ENCODE measurements at regions not wholly inside any gene's neighbourhood (a gene's known extent, or its start where the extent isn't known, plus 50 kb on each side); places are given as distances from the start of the nearest gene placed in this dataset.
"Not testable (repeated sequence)": the region's sequence is repeated elsewhere in the genome, so short reads cannot be mapped to it uniquely, and the experiment has no call there.

DNA sequence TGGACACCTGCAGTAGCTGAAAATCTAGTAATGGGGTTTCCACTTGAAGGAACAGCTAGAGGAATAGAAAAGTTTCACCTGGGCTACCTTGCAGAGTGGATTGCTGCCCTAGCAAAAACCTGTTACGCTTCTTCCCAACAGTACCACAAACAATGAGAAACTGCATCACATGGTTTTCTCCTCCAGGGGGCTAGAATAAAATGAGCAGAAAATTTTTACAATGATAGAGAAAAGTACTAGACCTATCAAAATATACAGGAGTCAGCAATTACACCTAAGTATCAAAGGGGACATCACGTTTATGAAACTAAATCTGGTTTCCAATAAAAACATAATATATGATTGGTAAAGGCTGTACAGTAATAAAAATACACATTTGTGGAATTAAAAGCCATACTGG is 423.1 kb upstream of the PITX2 start:
- DNase-seq: no peak

DNA sequence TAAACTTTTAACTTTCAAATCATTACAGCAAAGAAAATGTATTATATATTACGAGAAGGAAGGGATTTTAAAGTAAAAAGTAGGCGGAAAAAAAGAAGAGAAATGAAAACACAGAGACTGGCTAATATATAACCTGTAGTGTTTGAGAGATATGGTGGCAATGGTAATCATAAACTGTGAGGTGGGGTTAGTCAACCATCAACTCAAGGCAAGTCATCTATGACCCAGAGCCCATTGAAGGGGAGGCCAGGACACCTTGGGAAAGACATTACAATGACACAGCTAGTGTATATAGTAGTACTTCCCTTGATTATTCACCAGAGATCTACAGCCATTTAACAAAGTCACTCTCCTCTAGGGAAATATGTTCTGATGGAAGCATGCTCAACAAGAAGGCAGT is 423.9 kb upstream of the PITX2 start:
- no peak for DNase-seq

DNA sequence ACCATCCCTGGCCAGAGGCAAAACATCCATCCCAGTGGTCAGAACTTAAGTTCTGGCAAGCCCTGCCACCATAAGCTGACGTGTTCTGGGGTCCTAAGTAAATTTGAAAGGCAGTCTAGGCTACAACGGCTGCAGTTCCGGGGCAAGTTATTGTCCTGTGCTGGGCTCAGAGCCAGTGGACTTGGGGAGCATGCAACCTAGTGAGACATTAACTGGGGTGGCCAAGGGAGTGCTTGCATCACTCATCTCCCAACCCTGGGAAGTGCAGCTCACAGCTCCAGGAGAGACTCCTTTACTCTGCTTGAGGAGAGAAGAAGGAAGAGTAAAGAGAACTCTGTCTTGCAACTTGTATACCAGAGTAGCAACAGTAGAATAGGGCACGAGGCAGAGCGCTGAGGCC is 425.4 kb upstream of the PITX2 start:
- no peak for DNase-seq

DNA sequence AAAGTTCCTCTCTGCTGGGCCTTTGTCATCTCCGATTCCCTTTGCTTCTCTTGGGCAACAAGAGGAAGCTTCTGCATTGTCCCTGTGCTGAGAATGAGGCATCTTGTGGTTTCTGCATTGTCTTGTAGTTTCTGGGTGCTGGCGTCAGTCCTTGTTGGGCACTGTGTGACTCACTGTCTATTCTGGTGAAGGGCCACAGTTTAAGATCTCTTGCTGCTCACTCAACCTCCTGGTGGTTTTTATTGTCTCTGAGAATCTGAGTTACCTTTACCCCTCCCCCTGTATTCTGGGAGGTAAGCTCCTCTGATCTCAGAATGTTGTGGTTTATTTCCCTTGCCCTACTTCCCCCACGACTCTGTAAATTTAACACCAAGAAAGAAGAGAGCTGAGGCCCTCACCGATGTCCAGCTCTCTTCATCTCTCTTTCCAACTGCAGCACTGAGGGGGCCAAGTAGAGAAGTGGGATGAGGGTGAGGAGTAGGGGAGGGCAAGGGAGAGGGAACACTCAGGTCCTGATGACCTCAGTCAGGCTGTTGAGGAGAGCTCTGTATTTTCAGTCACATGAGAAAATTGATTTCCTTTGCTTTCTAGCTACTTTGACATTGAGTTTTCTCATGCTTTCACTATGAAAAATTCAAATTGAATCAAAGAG is 441.6 kb upstream of the PITX2 start:
- no peak for DNase-seq

DNA sequence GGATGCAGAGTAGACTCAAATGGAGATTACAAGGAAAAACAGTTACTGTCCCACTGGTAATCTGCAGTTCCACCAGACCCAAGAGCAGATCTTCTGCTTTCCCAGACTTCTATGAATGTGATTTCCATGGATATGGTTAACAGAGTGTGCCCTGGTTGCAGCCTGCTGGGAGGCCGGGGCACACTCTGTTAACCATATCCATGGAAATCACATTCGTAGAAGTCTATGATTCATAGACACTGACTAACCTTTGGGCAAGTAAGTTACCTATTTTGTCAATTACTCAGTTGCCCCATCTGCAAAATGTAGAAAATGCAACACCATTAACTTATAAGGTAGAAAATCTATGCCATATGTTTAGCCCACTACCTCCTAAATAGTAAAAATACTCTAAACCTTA is 443.1 kb upstream of the PITX2 start:
- no peak for DNase-seq

DNA sequence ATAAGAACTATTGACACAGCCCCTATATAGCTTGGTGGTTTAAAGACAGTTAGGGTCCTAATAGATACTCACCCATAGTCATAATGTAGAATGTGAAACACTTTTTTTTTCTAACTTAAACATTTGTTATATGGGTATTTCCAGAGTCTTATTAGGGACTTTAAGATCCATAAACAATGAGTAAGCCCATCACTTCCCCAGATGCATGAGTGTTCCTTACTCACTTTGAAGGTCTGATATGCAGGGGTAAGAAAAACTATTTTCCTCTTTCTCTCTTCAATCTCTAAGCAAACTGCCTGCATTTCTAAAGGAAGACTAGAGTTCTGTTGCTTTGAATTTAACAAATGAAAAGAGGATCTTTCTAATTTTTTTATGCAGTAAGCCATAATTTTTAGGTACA is 443.6 kb upstream of the PITX2 start:
- DNase-seq: no peak

DNA sequence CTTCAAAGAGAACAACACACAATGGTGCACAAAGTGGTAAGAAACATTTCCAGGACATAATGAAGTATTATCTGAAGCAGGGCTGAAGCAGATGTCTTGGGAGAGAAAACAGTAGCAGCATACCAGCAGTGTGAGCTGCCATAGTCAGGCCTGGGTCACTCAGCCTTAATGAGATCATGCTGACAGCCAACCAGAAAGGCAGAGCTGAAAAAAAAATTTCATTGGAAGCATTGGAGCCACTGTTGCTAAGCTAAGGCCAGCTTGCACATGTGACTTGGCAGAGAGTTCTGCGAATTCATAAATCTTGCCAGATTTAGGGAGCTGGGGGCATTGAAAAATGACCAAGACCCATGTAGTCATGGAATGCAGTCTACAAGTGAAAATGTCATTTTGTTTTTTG is 444.0 kb upstream of the PITX2 start:
- no peak for DNase-seq

DNA sequence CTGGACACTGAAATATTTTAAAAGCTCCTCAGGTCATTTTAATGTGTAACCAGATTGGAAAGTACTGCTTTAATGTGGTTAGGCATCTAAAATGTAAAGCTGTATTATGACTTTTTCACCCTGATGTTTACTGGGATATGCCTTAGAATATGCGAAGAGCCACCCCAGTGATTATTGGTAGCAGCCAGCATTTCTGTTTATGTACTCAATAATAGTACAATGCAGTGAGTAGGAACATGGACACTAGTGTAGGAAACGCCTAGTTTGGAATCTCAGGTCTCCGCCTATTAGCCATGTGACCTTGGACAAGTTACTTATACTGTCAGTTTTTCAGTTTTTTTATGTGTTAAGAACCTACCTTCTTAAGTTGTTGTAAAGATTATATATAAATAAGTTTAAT is 446.0 kb upstream of the PITX2 start:
- DNase-seq: no peak

DNA sequence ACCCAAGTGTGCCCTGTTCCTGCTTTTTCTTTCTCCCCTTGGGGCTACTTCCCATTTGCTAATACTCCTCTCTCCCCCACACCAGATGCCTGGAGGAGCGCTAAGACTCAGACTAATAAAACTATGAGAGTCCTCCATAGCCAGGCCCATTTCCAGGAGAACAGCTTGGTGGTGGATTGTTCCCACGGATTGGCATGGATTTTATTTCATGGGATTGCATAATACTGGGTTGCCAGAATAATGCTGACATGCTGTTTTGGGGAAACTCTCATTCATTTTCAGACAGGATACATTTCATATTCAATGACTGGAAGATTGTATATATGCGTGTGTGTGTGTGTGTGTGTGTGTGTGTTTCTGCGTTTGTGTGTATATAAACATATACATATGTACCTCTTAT is 447.5 kb upstream of the PITX2 start:
- no peak for DNase-seq

DNA sequence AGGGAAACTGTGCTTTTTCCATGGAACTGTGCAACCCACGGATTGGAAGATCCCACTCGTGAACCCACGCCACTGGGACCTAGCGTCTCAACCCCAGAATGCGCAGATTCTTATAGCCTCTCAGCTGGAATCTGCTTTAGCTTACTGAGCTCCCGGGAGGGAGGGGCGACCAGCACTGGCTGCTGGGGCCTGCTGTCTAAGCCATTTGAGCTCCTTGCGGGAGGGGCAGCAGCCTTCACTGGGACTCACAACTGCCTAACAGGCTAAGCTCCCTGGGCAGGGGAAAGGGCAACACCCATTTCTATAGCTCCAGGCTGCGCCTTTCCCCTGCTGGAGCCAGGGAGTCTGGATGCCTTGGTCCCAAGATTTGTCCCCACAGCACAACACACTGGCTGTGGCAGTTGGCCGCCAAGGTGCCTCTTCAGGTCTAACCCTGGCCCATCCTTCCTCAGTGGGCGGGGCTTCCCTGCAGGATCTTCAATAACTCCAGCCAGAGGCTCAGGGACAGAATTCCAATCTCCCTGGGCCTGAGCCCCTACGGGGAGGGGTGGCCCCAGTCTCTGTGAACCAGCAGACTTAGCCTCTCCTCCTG is 451.7 kb upstream of the PITX2 start:
- DNase-seq: no peak

DNA sequence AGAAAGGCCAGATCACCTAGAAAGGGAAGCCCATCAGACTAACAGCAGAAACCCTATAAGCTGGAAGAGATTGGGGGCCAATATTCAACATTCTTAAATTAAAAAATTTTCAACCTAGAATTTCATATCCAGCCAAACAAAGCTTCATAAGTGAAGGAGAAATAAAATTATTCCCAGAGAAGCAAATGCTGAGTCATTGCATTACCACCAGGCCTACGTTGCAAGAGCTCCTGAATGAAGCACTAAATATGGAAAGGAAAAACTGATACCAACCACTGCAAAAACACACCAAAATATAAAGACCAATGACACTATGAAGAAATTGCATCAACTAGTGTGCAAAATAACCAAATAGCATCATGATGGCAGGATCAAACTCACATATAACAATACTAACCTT is 453.4 kb upstream of the PITX2 start:
- not testable (repeated sequence) for DNase-seq

DNA sequence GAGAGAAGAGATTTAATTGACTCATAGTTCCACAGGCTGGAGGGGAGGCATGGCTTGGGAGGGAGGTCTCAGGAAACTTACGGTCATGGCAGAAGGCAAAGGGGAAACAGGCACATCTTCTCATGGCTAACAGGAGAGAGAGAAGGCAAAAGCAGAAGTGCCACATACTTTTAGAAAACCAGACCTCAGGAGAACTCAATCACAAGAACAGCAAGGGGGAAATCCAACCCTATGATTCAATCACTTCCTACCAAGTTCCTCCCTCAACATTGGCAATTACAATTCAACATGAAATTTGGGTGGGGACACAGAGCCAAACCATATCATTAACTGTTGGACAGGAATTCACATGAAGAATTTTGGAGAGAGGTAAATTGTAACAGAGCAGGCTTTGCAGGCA is 485.3 kb upstream of the PITX2 start:
- no peak for DNase-seq

DNA sequence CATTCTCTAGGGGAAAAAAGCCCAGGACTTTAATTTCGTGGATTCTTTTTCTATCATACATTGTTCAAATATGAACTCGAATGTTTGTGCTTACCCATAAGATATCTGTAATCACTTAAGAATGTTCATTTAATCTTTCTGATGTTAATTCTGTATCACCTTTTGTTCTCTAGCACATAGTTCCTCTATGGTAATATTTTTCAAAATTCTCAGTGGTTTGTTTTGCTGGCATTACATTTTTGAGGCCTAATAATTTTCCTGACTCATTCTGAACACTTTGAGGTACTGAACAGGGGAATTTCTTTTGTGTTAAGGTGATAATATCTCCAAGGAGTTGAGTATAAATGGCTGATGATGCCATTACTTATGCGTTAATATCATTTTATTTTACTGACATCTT is 490.7 kb upstream of the PITX2 start:
- DNase-seq: no peak

DNA sequence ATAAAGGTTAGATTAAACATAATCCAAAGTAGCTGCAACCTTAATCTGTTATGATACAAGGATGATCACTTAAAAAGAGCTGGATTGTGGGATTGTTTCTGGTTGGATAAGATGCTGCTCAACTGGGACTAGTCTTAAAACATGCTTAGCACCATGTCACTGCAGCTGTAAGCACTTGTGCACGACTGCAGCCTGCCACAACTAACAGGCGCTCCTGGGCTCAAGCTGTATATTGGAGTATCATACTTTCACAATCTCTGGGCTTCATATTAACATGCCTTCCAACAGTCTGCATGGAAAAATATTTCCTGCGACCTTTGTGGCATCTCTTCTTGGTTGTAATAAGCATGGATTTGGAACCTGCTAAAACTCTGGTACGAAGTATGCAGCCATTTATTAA is 493.0 kb upstream of the PITX2 start:
- no peak for DNase-seq

DNA sequence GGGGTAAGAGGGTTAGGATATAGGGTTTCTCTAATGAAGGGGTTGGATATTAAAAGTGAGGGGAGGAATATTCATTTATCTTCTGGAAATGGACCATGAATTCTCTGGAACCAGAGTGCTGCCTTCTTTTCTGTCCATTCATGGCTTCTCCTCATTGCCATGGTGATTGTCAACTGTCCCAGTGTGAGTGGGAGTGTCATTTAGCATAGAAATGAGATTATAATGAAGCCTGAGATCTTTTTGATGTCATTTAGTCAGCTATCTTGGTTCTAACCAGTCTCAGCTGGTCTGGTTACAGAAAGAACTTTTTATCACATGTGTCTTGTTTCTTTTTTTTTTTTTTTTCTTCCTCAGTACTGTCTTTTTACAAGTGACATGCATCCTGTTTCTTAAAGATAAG is 497.3 kb upstream of the PITX2 start:
- DNase-seq: no peak

DNA sequence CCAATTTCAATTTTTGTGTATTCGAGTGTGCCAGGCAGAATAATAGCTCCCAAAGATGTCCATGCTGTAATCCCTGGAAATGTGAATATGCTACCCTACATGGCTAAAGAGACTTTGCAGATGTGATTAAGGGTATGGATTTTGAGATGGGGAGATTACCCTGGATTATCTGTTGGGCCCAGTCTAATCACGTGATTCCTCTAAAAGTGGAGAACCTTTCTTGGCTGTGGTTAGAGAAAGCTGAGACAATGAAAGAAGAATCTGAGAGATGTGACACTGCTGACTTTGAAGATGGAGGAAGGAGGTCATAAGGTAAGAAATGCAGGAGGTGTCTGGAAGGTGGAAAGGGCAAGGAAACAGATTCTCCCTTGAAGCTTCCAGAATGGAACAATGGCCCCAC is 503.5 kb upstream of the PITX2 start:
- no peak for DNase-seq

DNA sequence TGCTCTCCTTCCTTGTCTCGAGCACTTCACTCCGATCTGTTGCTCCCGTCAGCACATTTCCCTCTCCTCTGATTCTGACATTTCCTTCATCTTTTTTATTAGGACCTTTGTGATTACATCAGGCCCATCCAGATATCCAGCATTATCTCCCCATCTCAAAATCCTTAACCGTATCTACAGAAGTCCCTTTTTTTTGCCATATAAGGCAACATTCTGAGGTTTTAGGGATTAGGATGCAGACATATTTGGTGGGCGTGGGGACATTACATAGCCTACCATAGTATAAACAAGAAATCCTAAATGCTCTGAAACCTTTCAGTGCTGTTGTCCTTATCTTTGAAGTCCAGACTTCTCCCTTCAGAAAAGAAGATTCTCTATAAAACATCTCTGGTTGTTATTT is 505.0 kb upstream of the PITX2 start:
- no peak for DNase-seq

DNA sequence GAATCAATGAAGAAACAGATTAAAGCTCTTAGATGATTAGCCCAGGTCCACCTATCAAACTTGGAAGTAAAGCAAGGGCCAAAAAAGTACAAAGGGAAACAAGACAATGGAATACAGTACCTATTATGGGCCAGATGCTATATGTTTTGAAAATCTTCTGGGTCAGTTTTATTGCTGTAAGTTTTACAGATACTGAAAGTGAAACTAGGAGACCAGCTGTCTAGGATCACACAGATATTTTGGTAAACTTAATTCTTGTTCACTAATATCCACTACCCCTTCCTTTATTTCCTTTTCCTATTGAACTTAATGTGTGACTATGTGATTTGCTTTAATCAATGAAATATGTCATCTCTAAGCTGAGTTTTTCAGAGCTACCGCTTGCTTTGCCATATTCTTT is 505.4 kb upstream of the PITX2 start:
- no peak for DNase-seq

DNA sequence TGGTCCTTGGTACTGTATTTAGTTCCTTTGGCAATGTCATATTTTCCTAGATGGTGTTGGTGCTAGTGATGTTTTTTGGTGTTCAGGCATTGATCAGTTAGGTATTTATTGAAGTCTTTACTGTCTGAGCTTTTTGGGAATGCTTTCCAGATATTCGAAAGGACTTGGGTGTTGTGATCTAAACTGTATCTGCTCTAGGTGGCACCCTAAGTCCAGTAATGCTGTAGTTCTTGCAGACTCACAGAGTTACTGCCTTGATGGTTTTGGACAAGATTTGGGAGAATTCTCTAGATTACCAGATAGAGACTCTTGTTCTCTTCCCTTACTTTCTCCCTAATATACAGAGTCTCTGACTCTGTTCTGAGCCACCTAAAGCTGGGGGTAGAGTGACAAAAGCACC is 513.6 kb upstream of the PITX2 start:
- no peak for DNase-seq

DNA sequence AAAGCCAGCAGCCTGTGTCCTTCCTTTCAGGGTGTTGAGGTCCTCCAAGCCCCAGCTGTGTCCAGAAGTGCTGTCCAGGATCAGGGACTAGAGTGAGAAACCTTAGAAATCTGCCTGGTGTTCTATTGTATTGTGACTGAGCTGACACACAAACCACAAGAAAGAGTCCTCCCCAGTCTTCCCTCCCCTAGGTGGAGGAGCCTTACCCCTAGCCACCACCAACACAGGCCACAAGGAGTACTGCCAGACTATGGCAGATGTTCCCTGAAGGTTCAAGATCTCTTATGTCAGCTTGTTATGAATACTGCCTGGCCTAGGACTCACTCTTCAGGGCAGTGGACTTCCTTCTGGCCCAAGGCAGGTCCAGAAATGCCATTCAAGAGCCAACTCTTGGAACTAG is 514.1 kb upstream of the PITX2 start:
- DNase-seq: no peak

DNA sequence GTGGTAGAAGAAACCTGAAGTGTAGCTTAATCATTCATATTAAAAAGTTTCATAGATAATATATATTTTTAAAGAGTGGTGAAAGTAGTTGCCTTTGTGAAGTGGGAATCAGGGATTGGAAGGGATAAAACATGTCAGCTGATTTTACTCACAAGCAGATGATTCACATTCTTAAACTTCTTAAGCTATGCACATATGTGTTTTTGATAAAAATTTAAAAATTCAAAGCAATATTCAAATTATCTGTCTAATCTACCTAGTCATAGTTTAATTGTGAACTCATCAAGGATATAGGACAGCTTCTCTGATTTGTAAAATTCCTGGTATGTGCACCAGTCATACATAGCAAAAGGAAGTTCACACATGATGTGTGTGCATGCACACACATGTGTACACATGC is 520.6 kb upstream of the PITX2 start:
- no peak for DNase-seq

DNA sequence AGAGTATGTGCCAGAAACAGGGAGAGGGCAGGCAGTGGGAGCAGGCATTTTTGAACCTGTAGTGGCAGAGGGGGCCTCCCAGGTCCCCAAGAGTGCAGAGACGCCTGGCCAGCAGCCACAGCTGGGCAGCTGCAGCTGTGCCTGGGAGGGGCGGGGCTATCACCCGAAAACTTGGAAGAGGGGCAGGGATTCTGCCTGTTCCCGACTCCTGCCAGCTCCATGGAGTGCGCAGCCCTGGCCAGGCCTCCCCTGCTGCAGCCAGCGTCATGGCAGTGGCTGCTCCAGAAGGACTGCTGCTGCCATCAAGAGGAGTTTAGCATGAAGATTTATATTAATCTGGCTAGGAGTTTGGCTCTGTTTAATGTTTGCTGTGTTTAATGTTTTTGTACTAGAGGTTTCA is 532.1 kb upstream of the PITX2 start:
- DNase-seq: no peak

DNA sequence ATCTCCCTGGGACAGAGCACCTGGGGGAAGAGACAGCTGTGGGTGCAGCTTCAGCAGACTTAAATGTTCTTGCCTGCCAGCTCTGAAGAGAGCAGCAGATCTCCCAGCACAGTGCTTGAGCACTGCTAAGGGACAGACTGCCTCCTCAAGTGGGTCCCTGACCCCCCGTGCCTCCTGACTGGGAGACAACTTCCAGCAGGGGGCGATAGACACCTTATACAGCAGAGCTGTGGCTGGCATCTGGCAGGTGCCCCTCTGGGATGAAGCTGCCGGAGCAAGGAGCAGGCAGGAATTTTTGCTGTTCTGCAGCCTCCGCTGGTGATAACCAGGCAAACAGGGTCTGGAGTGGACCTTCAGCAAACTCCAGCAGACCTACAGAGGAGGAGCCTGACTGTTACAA is 541.7 kb upstream of the PITX2 start:
- DNase-seq: not testable (repeated sequence)

DNA sequence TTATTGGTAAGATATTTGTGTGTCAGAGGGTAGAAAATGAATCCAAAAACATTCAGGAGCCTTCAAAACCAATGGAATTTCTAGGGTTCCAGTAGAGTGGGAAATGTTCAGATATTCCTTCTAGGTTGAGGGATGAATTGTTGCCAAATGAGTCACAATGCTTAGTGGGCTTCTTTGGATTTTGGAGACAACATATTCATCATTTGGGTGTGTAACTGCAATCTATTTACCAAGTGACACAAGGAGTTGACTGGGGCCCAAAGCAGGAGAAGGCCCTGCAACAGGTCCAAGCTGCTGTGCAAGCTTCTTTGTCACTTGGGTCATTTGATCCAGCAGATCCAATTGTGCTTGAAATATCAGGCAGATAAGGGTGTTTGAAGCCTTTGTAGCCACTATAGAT is 551.5 kb upstream of the PITX2 start:
- no peak for DNase-seq

DNA sequence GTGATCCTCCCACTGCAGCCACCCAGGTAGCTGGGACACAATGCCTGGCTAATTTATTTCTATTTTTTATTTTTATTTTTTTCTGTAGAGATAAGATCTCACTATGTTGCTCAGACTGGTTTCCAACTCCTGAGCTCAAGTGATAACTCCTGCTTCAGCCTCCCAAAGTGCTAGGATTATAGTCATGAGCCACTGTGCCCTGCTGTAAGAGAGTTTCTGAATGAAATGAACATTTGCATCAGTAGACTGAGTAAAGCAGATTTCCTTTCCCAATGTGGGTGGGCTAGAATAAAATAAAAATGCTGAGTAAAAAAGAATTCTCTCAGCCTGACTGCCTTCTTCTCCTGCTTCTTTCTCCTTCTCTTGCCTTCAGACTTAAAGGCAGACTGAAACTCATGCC is 555.4 kb upstream of the PITX2 start:
- no peak for DNase-seq

DNA sequence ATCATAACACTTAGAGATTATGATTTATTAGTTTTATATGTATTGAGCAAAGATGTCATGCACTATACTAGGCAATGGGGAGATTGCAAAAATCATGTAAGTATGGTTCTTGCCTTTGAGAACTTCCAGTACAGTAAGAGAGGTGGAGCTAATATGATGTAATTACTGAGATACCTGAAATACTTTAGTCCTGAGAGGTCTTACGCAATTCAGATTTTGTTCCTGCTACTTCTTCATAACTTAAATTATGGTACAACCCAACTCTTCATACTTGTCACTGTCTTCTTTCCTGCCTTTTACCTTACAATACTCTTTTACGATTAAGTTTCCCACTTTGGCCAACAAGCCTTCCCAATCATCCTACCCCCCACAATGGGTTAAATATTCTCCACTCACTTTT is 564.2 kb upstream of the PITX2 start:
- no peak for DNase-seq
